Uterus (tissue), 3 donors: ENCODE measurements at regions not wholly inside any gene's neighbourhood (a gene's known extent, or its start where the extent isn't known, plus 50 kb on each side); places are given as distances from the start of the nearest gene placed in this dataset.

Source experiments
- DNase-seq, 2 donors: peaks; one replicate each; pipeline ENCODE4 v3.0.0-alpha.2; 2019 to 2020
- H3K27ac ChIP-seq, 2 donors: fragments of 200-600 bp; sonication (generic); 1 replicate in 1 of 2; 2 replicates in 1 of 2; pipeline ENCODE4 v1.5.1; 2016 to 2018
- H3K27me3 ChIP-seq, 2 donors: fragments of 200-600 bp; sonication (generic); one replicate each; pipeline ENCODE4 v1.5.1; 2018 to 2019; ENCODE audit warnings: control low read depth in 1 of 2
- H3K36me3 ChIP-seq, 2 donors: fragments of 200-600 bp; sonication (generic); one replicate each; pipeline ENCODE4 v1.5.1; 2019; ENCODE audit warnings: control low read depth in 1 of 2
- H3K4me1 ChIP-seq, 2 donors: fragments of 200-600 bp; sonication (generic); one replicate each; pipeline ENCODE4 v1.5.1; 2018 to 2019; ENCODE audit warnings: control low read depth in 1 of 2
- H3K4me3 ChIP-seq, 2 donors: fragments of 200-600 bp; sonication (generic); 1 replicate in 1 of 2; 2 replicates in 1 of 2; pipeline ENCODE4 v1.5.1; 2018 to 2019; ENCODE audit warnings: mild to moderate bottlenecking in 1 of 2
- H3K9me3 ChIP-seq, 2 donors: fragments of 200-600 bp; sonication (generic); one replicate each; pipeline ENCODE4 v1.5.1; 2019; ENCODE audit warnings: control low read depth in 1 of 2
- POLR2A ChIP-seq, 2 donors: fragments of 450-650 bp; IDR thresholded peaks; one replicate each; pipeline ENCODE4 v1.6.1; 2016; ENCODE audit warnings: antibody characterized with exemption in 2 of 2, mild to moderate bottlenecking in 1 of 2, moderate library complexity in 1 of 2
- intact Hi-C: fragments of 100-400 bp; cut with DNase I; formaldehyde crosslinking; loops from one replicate; pipeline ENCODE4 v1.15.1; 2023; ENCODE audit warnings: low total_unique reads
- TF ChIP-seq, protein P1 (sequence below), 4 experiments: fragments of 200-600 bp in 2 of 4; fragments of 450-650 bp in 2 of 4; sonication (generic) in 2 of 4; IDR thresholded peaks; one replicate each; pipeline ENCODE4 v1.5.1; 2016 to 2019; ENCODE audit warnings: antibody characterized with exemption in 4 of 4, mild to moderate bottlenecking in 2 of 4, moderate library complexity in 1 of 4
- donor health status: DM: yes; HTN: yes; CAD: no.

DNA sequence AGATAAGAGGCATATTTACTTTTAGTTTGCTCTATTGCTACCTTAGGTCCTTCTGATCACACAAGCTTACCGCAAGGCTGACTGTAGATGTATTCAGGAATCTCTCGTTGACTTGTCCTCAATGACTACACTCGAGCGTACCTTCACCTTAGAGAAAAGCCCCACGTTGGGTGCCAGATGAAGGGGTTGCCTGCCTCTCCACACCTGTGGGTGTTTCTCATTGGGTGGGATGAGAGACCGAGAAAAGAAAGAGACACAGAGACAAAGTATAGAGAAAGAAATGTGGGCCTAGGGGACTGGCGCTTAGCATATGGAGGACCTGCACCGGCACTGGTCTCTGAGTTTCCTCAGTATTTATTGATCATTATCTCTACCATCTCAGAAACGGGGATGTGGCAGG lies 51.8 kb downstream of the ASCL4 start:
- no peaks in the 10 kb centered on the region for H3K4me1 ChIP-seq
- intact Hi-C loops = no loop called here
- no peaks in the 10 kb centered on the region for H3K36me3 ChIP-seq
- no peaks in the 10 kb centered on the region for H3K9me3 ChIP-seq
- no peak overlapping the region for H3K27ac ChIP-seq
- H3K27me3 ChIP-seq = no peaks in the 10 kb centered on the region
- no peak for DNase-seq
- TF ChIP-seq, protein P1, sequence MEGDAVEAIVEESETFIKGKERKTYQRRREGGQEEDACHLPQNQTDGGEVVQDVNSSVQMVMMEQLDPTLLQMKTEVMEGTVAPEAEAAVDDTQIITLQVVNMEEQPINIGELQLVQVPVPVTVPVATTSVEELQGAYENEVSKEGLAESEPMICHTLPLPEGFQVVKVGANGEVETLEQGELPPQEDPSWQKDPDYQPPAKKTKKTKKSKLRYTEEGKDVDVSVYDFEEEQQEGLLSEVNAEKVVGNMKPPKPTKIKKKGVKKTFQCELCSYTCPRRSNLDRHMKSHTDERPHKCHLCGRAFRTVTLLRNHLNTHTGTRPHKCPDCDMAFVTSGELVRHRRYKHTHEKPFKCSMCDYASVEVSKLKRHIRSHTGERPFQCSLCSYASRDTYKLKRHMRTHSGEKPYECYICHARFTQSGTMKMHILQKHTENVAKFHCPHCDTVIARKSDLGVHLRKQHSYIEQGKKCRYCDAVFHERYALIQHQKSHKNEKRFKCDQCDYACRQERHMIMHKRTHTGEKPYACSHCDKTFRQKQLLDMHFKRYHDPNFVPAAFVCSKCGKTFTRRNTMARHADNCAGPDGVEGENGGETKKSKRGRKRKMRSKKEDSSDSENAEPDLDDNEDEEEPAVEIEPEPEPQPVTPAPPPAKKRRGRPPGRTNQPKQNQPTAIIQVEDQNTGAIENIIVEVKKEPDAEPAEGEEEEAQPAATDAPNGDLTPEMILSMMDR (IDR thresholded peaks at IDR 0.05) = no peak
- no peak for TF ChIP-seq POLR2A (IDR thresholded peaks at IDR 0.05)
- H3K4me3 ChIP-seq = no peak overlapping the region

DNA sequence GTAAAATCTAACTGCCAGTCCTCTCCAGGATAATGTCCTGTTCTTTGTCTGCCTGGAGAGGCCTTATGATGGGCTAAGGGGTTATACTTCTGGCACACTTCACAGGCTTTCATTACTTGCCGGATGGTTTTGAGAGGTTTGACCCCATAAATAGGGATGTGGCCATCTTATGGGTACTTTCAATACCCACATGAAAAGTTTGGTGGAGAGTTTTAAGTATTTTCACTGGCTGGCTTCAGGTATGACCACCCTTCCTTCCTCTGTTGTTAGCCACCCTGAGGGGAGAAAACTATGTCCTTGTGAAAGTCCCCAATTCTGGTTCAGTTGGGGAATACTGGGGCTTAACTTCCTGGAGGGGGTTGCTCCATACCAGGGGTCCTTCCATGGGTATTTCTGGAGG lies 54.8 kb downstream of the ASCL4 start:
- intact Hi-C loops = no loop called here
- Histone ChIP-seq H3K27me3 (no peaks in the 10 kb centered on the region), H3K27ac (no peak overlapping the region), H3K4me3 (no peak overlapping the region), H3K36me3 (no peaks in the 10 kb centered on the region), H3K9me3 (no peaks in the 10 kb centered on the region), H3K4me1 (no peaks in the 10 kb centered on the region)
- no peak for TF ChIP-seq POLR2A (IDR thresholded peaks at IDR 0.05)
- TF ChIP-seq, protein P1 (IDR thresholded peaks at IDR 0.05) = no peak
- no peak for DNase-seq

DNA sequence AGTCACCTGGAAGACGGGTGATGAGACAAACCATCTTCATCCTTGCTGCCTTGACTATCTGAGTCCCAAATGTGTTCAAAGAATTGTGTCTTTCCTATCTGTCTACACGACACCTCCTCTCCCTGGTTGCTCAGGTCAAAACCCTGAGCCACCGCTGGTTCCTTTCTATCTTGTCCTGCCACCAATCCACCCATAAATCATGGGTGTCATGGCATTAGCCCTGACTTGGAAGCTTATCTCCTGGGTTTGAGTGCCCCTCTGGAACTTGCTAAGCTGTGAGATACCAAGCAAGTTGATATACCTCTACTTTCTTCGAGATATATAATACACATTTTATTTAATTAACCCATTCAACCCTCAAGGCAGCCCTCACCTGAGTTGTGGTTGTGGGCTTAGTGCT lies 57.9 kb downstream of the ASCL4 start:
- DNase-seq = no peak
- H3K4me1 ChIP-seq = no peaks in the 10 kb centered on the region
- H3K27me3 ChIP-seq = no peaks in the 10 kb centered on the region
- no peaks in the 10 kb centered on the region for H3K36me3 ChIP-seq
- no peaks in the 10 kb centered on the region for H3K9me3 ChIP-seq
- no peak overlapping the region for H3K27ac ChIP-seq
- TF ChIP-seq, protein P1 (IDR thresholded peaks at IDR 0.05) = no peak
- no peak for TF ChIP-seq POLR2A (IDR thresholded peaks at IDR 0.05)
- intact Hi-C loops = no loop called here
- H3K4me3 ChIP-seq = no peak overlapping the region

DNA sequence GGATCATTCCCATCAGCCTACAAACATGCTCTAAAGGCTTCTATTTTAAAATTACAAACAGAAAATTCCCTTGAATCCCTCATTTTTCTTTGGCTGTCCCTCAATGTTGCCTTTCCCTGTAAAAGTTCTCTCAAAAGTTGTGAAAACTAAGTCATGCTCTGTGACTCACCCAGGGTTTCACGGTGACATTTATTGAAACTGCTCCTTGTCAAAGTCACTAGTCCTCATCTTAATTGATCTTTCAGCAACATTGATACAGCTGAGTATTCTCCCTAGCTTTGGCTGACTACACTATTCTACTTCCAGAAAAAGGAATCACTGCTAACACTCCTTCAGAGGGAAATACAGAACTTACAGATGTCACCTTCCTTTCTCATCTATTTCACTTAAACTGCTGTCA lies 65.7 kb downstream of the ASCL4 start:
- no peak for TF ChIP-seq POLR2A (IDR thresholded peaks at IDR 0.05)
- TF ChIP-seq, protein P1 (IDR thresholded peaks at IDR 0.05) = no peak
- DNase-seq = no peak
- no peaks in the 10 kb centered on the region for H3K36me3 ChIP-seq
- H3K9me3 ChIP-seq = no peaks in the 10 kb centered on the region
- no peak overlapping the region for H3K27ac ChIP-seq
- intact Hi-C loops = no loop called here
- peaks cover 4 to 50% of the 10 kb centered on the region in 2 donors for H3K27me3 ChIP-seq
- H3K4me3 ChIP-seq = no peak overlapping the region
- peaks cover 0 to 17% of the 10 kb centered on the region in 2 donors for H3K4me1 ChIP-seq

DNA sequence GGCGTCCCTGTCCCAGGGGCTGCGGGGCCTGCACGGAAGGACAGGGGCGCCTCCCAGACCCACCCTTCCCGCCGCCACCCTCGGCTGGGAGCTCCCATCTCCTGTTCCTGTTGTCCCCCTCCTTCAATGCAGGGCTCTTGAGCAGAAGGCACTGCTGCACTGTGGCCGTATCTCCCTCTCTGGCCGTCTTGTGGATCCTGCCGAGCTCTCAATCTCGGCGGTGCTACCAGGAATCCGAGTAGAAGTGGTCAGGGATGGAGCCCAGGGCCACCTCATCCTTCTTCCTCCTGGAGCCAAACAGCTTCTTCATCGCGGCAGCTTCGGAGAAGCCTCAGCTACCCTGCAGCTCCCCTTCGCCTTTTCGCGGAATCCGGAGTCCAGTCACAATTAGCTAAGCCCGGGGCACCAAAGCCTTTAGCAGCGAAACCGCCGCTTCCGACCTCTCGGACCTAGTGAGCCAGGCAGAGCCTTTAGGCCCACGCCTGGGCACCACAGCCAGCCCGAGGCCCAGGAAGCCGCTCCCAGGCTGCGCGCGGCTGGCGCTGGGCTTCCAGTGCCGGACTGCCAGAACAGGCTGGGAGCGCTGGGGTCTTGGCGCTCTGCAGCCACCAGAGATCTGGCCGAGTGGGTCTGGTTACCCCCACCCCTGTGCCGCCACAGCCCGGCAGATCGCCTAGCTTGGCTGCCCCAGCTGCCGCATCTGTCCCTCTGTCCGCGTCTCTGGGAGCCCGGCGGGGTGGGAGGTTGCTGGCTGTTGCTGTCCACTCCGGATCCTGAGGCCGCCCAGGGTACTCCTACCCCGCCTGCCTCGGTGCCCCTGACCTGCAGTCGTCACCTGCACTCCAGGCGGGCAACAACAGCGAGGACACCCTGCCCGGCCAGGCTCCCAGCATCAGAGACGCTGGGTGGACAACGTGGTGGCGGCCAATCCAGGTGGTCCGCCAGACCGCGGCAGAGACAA lies 69.1 kb downstream of the ASCL4 start:
- intact Hi-C loops = no loop called here
- H3K4me3 ChIP-seq = no peak overlapping the region
- H3K9me3 ChIP-seq = no peaks in the 10 kb centered on the region
- H3K27ac ChIP-seq = no peak overlapping the region
- H3K36me3 ChIP-seq = no peaks in the 10 kb centered on the region
- DNase-seq = no peak
- H3K27me3 ChIP-seq = peaks cover 4 to 45% of the 10 kb centered on the region in 2 donors
- H3K4me1 ChIP-seq = peaks cover 0 to 17% of the 10 kb centered on the region in 2 donors
- TF ChIP-seq, protein P1 (IDR thresholded peaks at IDR 0.05) = no peak
- no peak for TF ChIP-seq POLR2A (IDR thresholded peaks at IDR 0.05)
